ENCODE measurements at regions not wholly inside any gene's neighbourhood (a gene's known extent, or its start where the extent isn't known, plus 50 kb on each side); places are given as distances from the start of the nearest gene placed in this dataset.

DNA sequence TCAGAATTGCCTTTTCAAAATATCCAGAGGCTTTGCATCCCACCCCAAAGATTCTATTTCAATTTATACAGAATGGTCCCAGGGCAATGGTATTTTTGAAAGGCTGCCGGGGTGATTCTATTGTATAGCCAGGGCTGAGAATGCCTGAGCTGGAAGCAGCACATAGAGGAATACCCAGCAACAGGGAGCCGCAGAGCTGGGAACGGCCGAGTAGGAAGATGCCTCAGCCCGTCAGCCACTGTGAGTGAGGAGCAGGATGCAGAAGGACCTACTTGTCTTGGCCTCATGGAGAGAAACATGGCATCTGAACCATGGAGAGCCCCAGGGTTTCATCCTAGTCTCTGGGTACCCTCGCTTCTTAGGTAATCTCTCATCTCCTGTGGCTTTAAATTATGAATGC lies 170.8 kb upstream of the FHL2 start:
- Mint-ChIP-seq H3K4me1 (ENCODE audit: low read depth) (peaks cover 7% of the 10 kb centered on the region), H3K27me3 (ENCODE audit: low read depth) (peaks cover 9% of the 10 kb centered on the region), H3K9me3 (no peaks in the 10 kb centered on the region), H3K4me3 (no peak overlapping the region), H3K36me3 (ENCODE audit: insufficient read depth) (no peaks in the 10 kb centered on the region)
- ATAC-seq: no peak
- DNase-seq: no peak

DNA sequence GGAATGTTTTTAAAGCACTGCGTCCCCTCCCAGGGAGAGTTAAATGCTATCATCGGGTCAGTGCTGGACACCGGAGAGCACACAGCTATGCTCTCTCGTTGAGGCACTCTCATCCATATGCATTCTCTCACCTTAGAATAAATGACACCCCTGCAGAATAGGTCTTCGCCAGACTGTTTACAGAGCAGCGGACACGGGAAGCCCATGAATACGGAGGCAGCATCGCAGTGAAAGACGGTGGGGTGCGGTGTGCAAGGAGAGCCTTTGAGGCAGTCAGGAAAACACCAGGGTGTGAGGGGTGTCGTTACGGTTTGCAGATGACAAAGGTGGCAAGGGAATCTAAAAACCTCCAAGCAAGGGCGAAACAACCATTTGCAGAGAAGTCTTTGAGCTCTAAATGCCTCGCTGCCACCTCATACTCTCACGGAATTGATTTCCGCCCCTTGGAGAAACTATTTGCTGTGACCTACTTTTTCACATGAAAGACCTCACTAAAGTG lies 169.2 kb upstream of the FHL2 start:
- DNase-seq (no peak), ATAC-seq (peak in 1 of 2 donors; percentile 25)
- peaks cover 5% of the 10 kb centered on the region for H3K4me1 Mint-ChIP-seq (ENCODE audit: low read depth)
- H3K4me3 Mint-ChIP-seq: peak overlapping the region; percentile 43
- peaks cover 9% of the 10 kb centered on the region for H3K27me3 Mint-ChIP-seq (ENCODE audit: low read depth)
- H3K9me3 Mint-ChIP-seq: no peaks in the 10 kb centered on the region
- H3K36me3 Mint-ChIP-seq (ENCODE audit: insufficient read depth): no peaks in the 10 kb centered on the region

GRCh38 chr2:105563000-105563719 lies 164.3 kb upstream of the FHL2 start:
- Mint-ChIP-seq H3K36me3 (ENCODE audit: insufficient read depth) (no peaks in the 10 kb centered on the region), H3K27me3 (ENCODE audit: low read depth) (peaks cover 14% of the 10 kb centered on the region), H3K4me1 (ENCODE audit: low read depth) (peaks cover 2% of the 10 kb centered on the region), H3K4me3 (no peak overlapping the region), H3K9me3 (no peaks in the 10 kb centered on the region)
- DNase-seq: no peak
- ATAC-seq: no peak

DNA sequence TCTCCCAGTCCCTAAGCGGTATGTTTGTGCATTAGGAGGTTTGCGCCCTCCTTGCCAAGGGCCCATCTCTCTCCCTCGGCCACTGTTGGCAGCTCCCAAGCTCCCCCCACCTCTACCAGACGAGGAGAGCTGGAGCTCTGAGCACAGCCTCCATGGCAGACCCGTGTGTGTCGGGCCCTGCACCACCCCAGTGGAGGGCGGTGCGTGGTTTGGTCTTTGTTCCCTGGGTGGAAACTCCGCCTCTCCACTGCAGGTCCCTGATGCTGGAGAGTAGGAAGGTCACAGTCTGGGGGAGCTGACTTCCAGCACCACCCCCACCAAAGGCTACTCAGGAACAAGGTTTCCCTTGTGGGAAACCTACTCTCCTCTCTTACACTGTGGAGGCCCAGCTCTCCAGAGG lies 162.6 kb upstream of the FHL2 start:
- peaks cover 27% of the 10 kb centered on the region for H3K27me3 Mint-ChIP-seq (ENCODE audit: low read depth)
- H3K4me1 Mint-ChIP-seq (ENCODE audit: low read depth): no peaks in the 10 kb centered on the region
- no peaks in the 10 kb centered on the region for H3K36me3 Mint-ChIP-seq (ENCODE audit: insufficient read depth)
- no peak for ATAC-seq
- H3K4me3 Mint-ChIP-seq: no peak overlapping the region
- H3K9me3 Mint-ChIP-seq: no peaks in the 10 kb centered on the region
- no peak for DNase-seq

DNA sequence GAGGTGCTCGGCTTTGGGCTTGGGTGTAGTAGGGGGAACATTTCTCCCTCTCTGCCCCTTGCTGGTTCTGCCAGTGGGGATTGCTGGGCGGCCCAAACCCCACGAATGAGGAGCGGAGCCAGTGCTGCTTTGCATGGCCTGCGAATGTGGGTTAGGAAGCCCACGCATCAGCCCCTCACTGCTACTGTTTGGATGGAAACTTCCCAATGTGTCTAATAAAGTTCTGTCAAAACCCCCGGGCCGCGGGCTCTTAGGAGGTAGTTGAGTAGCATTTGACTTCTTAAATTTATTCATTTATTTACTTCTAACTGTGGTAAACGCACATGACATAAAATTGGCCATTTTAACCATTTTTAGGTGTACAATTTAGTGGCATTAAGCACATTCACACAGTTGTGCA lies 161.3 kb upstream of the FHL2 start:
- H3K9me3 Mint-ChIP-seq: no peaks in the 10 kb centered on the region
- DNase-seq (no peak), ATAC-seq (no peak)
- H3K4me1 Mint-ChIP-seq (ENCODE audit: low read depth): no peaks in the 10 kb centered on the region
- no peak overlapping the region for H3K4me3 Mint-ChIP-seq
- H3K36me3 Mint-ChIP-seq (ENCODE audit: insufficient read depth): no peaks in the 10 kb centered on the region
- H3K27me3 Mint-ChIP-seq (ENCODE audit: low read depth): peaks cover 29% of the 10 kb centered on the region

- no peak overlapping the region for H3K4me3 Mint-ChIP-seq
- ATAC-seq (no peak), DNase-seq (no peak)
- no peaks in the 10 kb centered on the region for H3K9me3 Mint-ChIP-seq
- H3K4me1 Mint-ChIP-seq (ENCODE audit: low read depth): no peaks in the 10 kb centered on the region
- peaks cover 36% of the 10 kb centered on the region for H3K27me3 Mint-ChIP-seq (ENCODE audit: low read depth)
- H3K36me3 Mint-ChIP-seq (ENCODE audit: insufficient read depth): no peaks in the 10 kb centered on the region
These were observed 158.4 kb upstream of the FHL2 start for GRCh38 chr2:105557021-105557920.

DNA sequence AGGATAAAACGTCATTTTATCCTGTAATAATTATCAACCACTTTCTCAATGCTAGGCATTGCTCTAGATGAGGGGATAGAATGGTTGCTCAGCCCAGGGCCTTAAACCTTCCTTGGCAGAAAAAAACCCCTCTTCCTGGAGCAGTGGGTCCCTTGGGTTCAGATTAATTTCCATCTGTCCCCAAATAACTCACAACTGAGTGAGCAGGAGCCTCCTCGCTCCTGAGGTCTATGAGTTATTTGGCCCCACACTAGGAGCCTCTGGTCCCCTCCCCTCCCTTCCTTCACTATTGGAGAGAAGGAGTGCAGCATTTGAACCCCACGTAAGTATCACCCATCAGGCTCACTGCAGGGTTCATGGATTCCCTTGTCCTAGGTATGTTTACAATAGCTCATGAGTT lies 157.5 kb upstream of the FHL2 start:
- no peaks in the 10 kb centered on the region for H3K9me3 Mint-ChIP-seq
- H3K36me3 Mint-ChIP-seq (ENCODE audit: insufficient read depth): no peaks in the 10 kb centered on the region
- no peak overlapping the region for H3K4me3 Mint-ChIP-seq
- no peaks in the 10 kb centered on the region for H3K4me1 Mint-ChIP-seq (ENCODE audit: low read depth)
- DNase-seq (no peak), ATAC-seq (no peak)
- peaks cover 36% of the 10 kb centered on the region for H3K27me3 Mint-ChIP-seq (ENCODE audit: low read depth)

GRCh38 chr2:105554235-105554634 lies 155.4 kb upstream of the FHL2 start:
- no peaks in the 10 kb centered on the region for H3K36me3 Mint-ChIP-seq (ENCODE audit: insufficient read depth)
- no peak for ATAC-seq
- peaks cover 31% of the 10 kb centered on the region for H3K27me3 Mint-ChIP-seq (ENCODE audit: low read depth)
- H3K4me1 Mint-ChIP-seq (ENCODE audit: low read depth): no peaks in the 10 kb centered on the region
- DNase-seq: no peak
- no peaks in the 10 kb centered on the region for H3K9me3 Mint-ChIP-seq
- no peak overlapping the region for H3K4me3 Mint-ChIP-seq

- no peak for ATAC-seq
- H3K4me3 Mint-ChIP-seq: no peak overlapping the region
These were observed 154.8 kb upstream of the FHL2 start for GRCh38 chr2:105553538-105554196.

DNA sequence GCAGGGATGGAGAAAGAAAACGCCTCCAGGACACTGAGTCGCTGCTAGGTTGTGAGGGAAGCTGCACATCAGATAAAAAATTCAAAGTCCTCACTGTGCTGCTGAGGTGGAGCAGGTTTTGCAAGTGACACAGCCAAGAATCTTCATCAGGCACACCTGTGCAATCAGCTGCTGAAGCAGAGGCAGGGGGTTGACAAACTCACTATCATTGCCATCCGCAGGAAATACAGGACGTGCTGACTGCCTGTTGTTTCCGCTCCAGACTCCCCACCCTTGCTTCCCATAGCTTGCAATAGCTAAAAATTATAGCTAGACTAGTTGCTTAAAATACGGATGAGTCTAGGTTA lies 147.8 kb upstream of the FHL2 start:
- no peaks in the 10 kb centered on the region for H3K36me3 Mint-ChIP-seq (ENCODE audit: insufficient read depth)
- no peak for DNase-seq
- H3K27me3 Mint-ChIP-seq (ENCODE audit: low read depth): peaks cover 7% of the 10 kb centered on the region
- H3K4me1 Mint-ChIP-seq (ENCODE audit: low read depth): peaks cover 7% of the 10 kb centered on the region
- H3K9me3 Mint-ChIP-seq: no peaks in the 10 kb centered on the region
- ATAC-seq: no peak
- H3K4me3 Mint-ChIP-seq: peak overlapping the region; percentile 12

More at GRCh38 chr2:105553538-105554196, 154.8 kb upstream of the FHL2 start:
- Mint-ChIP-seq H3K27me3 (ENCODE audit: low read depth) (peaks cover 27% of the 10 kb centered on the region), H3K36me3 (ENCODE audit: insufficient read depth) (no peaks in the 10 kb centered on the region), H3K4me1 (ENCODE audit: low read depth) (no peaks in the 10 kb centered on the region), H3K9me3 (no peaks in the 10 kb centered on the region)
- DNase-seq: no peak

DNA sequence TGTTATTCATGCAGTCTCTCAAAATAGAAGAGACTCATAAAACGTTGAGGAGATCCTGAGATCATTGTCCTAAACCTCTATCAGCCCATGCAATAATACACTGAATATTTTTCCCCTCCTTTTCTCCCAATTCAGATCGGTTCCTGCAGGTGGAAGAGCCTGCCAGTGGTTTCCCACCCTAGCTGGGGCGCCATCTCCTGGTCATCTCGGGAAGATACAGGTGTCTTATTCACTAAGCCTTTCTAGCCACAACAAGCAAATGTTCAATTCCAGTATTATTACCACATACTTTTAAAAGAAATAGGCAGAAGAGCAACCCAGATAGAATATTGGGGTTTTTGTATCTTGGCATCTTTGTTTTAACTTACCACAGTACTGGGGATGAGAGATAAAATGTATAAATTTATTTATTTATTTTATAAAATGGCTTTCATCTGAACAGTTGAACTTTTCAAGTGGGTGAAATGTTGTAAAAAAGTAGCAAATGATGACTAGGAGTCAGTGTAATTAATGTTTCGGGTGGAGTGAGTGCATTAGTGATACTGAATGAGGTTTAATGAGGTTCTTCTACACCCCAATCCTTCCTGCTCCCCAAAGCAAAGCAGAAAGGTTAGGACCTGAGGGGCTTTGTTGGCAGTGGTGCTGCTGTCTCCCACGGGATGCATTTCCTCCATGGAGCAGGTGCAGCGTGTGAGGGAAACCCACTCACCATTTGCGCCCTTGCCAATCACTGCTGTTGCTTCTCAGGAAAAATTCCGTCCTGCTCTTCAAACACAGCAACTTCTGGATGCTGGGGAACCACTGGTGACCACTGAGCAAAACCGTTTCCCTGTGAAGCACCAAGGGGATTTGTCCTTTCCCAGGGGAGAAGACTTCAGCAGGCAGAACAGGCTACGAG lies 147.1 kb upstream of the FHL2 start:
- Mint-ChIP-seq H3K36me3 (ENCODE audit: insufficient read depth) (no peaks in the 10 kb centered on the region), H3K4me1 (ENCODE audit: low read depth) (peaks cover 7% of the 10 kb centered on the region)

DNA sequence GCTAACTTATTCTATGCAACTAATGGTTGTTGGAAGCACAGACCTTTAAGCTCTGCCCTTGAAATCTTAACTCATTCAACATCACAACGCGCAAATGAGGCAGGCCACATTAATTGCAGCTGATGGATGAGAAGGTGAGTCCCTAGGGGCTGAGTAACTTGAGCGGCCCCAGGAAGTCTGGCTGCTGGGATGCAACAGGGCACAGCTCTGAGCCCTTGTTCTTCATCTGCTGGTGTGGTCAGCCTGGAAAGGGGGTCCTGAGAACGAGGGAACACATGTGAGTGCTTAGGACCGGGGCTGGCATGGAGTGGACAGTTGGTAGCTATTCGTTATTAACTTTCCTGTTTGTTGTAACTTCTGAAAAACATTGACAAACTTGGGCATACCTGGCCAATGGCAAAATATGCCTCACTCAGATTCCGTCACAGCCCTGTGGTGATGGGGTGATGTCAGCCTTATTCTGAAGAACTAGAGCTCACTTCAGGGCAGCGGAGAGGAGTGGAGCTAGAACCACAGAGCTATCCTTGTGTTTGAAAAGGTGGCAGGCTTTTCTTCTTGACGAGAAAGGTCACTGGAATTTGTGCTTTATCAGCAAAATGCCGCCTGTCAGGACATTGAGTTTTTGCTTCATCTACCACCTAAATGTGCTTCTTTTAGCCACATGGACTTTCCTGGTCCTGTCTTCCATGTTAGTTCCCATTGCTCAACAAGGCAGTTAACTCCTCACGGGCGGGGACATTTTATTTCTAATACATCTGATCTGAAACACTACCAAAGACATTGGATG lies 145.9 kb upstream of the FHL2 start:
- Mint-ChIP-seq H3K36me3 (ENCODE audit: insufficient read depth) (no peaks in the 10 kb centered on the region), H3K4me3 (no peak overlapping the region), H3K9me3 (no peaks in the 10 kb centered on the region), H3K27me3 (ENCODE audit: low read depth) (peaks cover 7% of the 10 kb centered on the region), H3K4me1 (ENCODE audit: low read depth) (peaks cover 10% of the 10 kb centered on the region)
- DNase-seq: no peak
- ATAC-seq: no peak

More for the DNA sequence above, 147.1 kb upstream of the FHL2 start:
- H3K27me3 Mint-ChIP-seq (ENCODE audit: low read depth): peaks cover 7% of the 10 kb centered on the region
- DNase-seq (peak; percentile 61), ATAC-seq (peak in 1 of 2 donors; percentile 65)
- H3K4me3 Mint-ChIP-seq: peak overlapping the region; percentile 12
- no peaks in the 10 kb centered on the region for H3K9me3 Mint-ChIP-seq

All from activated T-cell treated with anti-CD3 and anti-CD28 coated beads, Interleukin-2, amount 50 U/mL, for 4 hours (primary cell).